Mucosa of gallbladder (tissue), 1 donor: ENCODE measurements at regions not wholly inside any gene's neighbourhood (a gene's known extent, or its start where the extent isn't known, plus 50 kb on each side); places are given as distances from the start of the nearest gene placed in this dataset.

Experiments used
- DNase-seq: peaks from one replicate; pipeline ENCODE4 v3.0.0-alpha.2; 2020; ENCODE audit warnings: low spot score
- donor health status: DM: no; HTN: no; CAD: no.

- DNase-seq: no peak
These were observed 58.2 kb downstream of the ESM1 start for GRCh38 chr5:54927097-54927746.

GRCh38 chr5:54924487-54924886 is 60.9 kb downstream of the ESM1 start:
- DNase-seq: no peak

GRCh38 chr5:54917323-54917722 is 68.1 kb downstream of the ESM1 start:
- no peak for DNase-seq

- DNase-seq: no peak
These were observed 69.8 kb downstream of the ESM1 start for GRCh38 chr5:54915466-54916027.

GRCh38 chr5:54912021-54912420 is 73.4 kb downstream of the ESM1 start:
- no peak for DNase-seq

- no peak for DNase-seq
These were observed 75.2 kb downstream of the ESM1 start for GRCh38 chr5:54909911-54910870.

- DNase-seq: no peak
These were observed 76.4 kb downstream of the ESM1 start for GRCh38 chr5:54908774-54909525.

- DNase-seq: peak; percentile 71
These were observed 79.4 kb downstream of the ESM1 start for GRCh38 chr5:54905942-54906537.

- no peak for DNase-seq
These were observed 80.1 kb downstream of the ESM1 start for GRCh38 chr5:54905246-54905795.

GRCh38 chr5:54904425-54904824 is 81.0 kb downstream of the ESM1 start:
- no peak for DNase-seq

GRCh38 chr5:54902791-54903473 is 82.5 kb downstream of the ESM1 start:
- no peak for DNase-seq

GRCh38 chr5:54900984-54901725 is 84.2 kb downstream of the ESM1 start:
- DNase-seq: peak; percentile 34

- DNase-seq: no peak
These were observed 88.4 kb downstream of the ESM1 start for GRCh38 chr5:54897001-54897400.

- DNase-seq: peak; percentile 60
These were observed 89.5 kb downstream of the ESM1 start for GRCh38 chr5:54895816-54896341.

- DNase-seq: no peak
These were observed 90.2 kb downstream of the ESM1 start for GRCh38 chr5:54894957-54895815.

- no peak for DNase-seq
These were observed 95.6 kb downstream of the ESM1 start for GRCh38 chr5:54889826-54890225.

- DNase-seq: no peak
These were observed 97.7 kb downstream of the ESM1 start for GRCh38 chr5:54887663-54888062.

- no peak for DNase-seq
These were observed 98.5 kb downstream of the ESM1 start for GRCh38 chr5:54886866-54887265.

- no peak for DNase-seq
These were observed 99.8 kb downstream of the ESM1 start for GRCh38 chr5:54885636-54886035.
